KMS-11 (cell line): ENCODE measurements at regions not wholly inside any gene's neighbourhood (a gene's known extent, or its start where the extent isn't known, plus 50 kb on each side); places are given as distances from the start of the nearest gene placed in this dataset.

Experiments
- H2AFZ ChIP-seq: fragments of 200-600 bp; sonication (generic); 2 replicates; pipeline ENCODE4 v1.6.1; 2016; ENCODE audit warnings: antibody characterized with exemption, mixed run types, low read depth
- H3K27ac ChIP-seq: fragments of 200-600 bp; sonication (generic); 2 replicates; pipeline ENCODE4 v1.6.1; 2016; ENCODE audit warnings: mild to moderate bottlenecking, mixed run types
- H3K27me3 ChIP-seq: fragments of 200-600 bp; sonication (generic); 2 replicates; pipeline ENCODE4 v1.6.1; 2017; ENCODE audit warnings: mild to moderate bottlenecking, low read depth, mixed run types, moderate library complexity; ENCODE audit not compliant: insufficient read depth
- H3K36me3 ChIP-seq: fragments of 200-600 bp; sonication (generic); 2 replicates; pipeline ENCODE4 v1.6.1; 2017; ENCODE audit warnings: mild to moderate bottlenecking, mixed run types; ENCODE audit not compliant: insufficient read depth
- H3K4me1 ChIP-seq: fragments of 200-600 bp; sonication (generic); 2 replicates; pipeline ENCODE4 v1.6.1; 2016; ENCODE audit warnings: mild to moderate bottlenecking, low read depth, mixed run types; ENCODE audit not compliant: poor library complexity, severe bottlenecking
- H3K4me2 ChIP-seq: fragments of 200-600 bp; sonication (generic); 2 replicates; pipeline ENCODE4 v1.7.0; 2016; ENCODE audit warnings: mild to moderate bottlenecking, mixed run types
- H3K4me3 ChIP-seq: fragments of 200-600 bp; sonication (generic); IDR thresholded peaks from 2 replicates; pipeline ENCODE4 v1.6.1; 2017; ENCODE audit warnings: low read depth, low read length, mixed read lengths; ENCODE audit not compliant: insufficient read depth
- H3K79me2 ChIP-seq: fragments of 200-600 bp; sonication (generic); 2 replicates; pipeline ENCODE4 v1.6.1; 2016; ENCODE audit warnings: low read depth, mixed run types; ENCODE audit not compliant: insufficient read depth
- H3K9ac ChIP-seq: fragments of 200-600 bp; sonication (generic); 2 replicates; pipeline ENCODE4 v1.6.1; 2016; ENCODE audit warnings: mild to moderate bottlenecking, mixed run types
- H4K20me1 ChIP-seq: fragments of 200-600 bp; sonication (generic); 2 replicates; pipeline ENCODE4 v1.6.1; 2016; ENCODE audit warnings: mild to moderate bottlenecking, mixed run types; ENCODE audit not compliant: insufficient read depth
- TF ChIP-seq, protein P1 (sequence below): fragments of 200-600 bp; sonication (generic); conservative IDR thresholded peaks from 2 replicates; pipeline ENCODE4 v1.6.1; 2017; ENCODE audit warnings: low read depth, mild to moderate bottlenecking, antibody characterized with exemption, low read length, moderate library complexity, mixed read lengths

DNA sequence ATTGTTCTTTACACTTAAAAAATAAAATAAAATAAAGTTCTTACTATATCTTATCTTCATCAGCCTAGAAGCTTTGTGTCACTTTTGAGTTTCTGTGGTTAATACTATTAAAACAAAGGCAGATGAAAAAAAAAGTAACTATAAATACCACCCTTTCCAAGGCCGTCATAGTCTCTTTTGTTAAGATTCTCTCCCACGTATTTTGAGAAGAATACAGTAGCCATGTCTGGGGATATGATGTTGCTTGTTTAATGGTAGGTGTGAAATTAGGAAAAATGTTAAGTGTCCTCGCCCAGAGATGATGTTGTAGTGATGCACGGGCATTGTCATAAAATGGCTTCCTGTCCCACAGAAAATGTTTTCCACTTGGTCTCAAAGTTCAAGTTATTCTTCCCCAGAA, 223.9 kb downstream of the NEBL start:
- TF ChIP-seq, protein P1, sequence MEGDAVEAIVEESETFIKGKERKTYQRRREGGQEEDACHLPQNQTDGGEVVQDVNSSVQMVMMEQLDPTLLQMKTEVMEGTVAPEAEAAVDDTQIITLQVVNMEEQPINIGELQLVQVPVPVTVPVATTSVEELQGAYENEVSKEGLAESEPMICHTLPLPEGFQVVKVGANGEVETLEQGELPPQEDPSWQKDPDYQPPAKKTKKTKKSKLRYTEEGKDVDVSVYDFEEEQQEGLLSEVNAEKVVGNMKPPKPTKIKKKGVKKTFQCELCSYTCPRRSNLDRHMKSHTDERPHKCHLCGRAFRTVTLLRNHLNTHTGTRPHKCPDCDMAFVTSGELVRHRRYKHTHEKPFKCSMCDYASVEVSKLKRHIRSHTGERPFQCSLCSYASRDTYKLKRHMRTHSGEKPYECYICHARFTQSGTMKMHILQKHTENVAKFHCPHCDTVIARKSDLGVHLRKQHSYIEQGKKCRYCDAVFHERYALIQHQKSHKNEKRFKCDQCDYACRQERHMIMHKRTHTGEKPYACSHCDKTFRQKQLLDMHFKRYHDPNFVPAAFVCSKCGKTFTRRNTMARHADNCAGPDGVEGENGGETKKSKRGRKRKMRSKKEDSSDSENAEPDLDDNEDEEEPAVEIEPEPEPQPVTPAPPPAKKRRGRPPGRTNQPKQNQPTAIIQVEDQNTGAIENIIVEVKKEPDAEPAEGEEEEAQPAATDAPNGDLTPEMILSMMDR = no peak
- Histone ChIP-seq H3K4me3 (no peak overlapping the region), H3K36me3 (no peaks in the 10 kb centered on the region), H3K4me2 (no peak overlapping the region), H2AFZ (no peak overlapping the region), H4K20me1 (no peaks in the 10 kb centered on the region), H3K79me2 (no peaks in the 10 kb centered on the region), H3K9ac (no peak overlapping the region), H3K27me3 (no peaks in the 10 kb centered on the region), H3K27ac (no peak overlapping the region), H3K4me1 (no peaks in the 10 kb centered on the region)

DNA sequence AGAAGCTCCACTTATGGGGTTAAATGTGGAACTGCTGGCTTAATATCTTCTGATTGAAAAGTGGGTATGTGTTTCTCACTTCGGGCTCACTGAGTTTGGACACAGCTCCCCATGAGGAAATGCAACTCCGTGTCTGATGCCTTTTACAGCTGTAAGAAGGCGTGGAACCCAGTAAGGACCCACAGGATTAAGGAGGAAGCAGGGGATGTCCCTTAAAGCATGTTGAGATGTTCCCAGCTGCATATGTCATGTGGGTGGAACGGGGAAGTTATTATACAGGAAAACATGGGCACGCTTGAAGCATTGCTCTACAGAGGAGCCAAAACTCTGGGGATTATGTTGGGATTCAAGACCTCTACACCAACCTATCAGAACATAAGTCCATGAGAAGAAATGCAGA, 224.4 kb downstream of the NEBL start:
- Histone ChIP-seq H3K27ac (no peak overlapping the region), H3K36me3 (no peaks in the 10 kb centered on the region), H2AFZ (no peak overlapping the region), H3K9ac (no peak overlapping the region), H3K4me1 (no peaks in the 10 kb centered on the region), H3K4me2 (no peak overlapping the region), H3K79me2 (no peaks in the 10 kb centered on the region), H4K20me1 (no peaks in the 10 kb centered on the region), H3K4me3 (no peak overlapping the region), H3K27me3 (no peaks in the 10 kb centered on the region)
- TF ChIP-seq, protein P1 = no peak

DNA sequence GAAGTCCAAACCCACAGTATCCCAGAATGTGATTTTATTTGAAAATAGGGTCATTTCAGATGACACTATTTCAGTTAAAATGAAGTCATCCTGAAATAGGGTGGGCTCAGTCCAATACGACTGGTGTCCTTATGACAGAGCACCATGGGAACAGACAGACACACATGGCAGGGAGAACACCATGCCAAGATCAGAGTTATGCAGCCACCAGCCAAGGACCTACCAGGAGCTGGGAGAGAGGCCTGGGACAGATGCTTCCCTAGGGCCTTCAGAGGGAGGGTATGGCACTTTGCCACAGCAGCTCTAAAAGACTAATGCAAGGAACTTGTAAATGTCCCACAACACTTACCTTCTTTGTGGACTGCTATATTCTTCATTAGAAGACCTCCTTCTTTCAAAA, 226.5 kb downstream of the NEBL start:
- Histone ChIP-seq H3K9ac (no peak overlapping the region), H2AFZ (no peak overlapping the region), H3K79me2 (no peaks in the 10 kb centered on the region), H3K36me3 (no peaks in the 10 kb centered on the region), H3K27me3 (no peaks in the 10 kb centered on the region), H3K4me1 (no peaks in the 10 kb centered on the region), H3K27ac (no peak overlapping the region), H3K4me3 (no peak overlapping the region), H4K20me1 (no peaks in the 10 kb centered on the region), H3K4me2 (no peak overlapping the region)
- TF ChIP-seq, protein P1 = no peak

DNA sequence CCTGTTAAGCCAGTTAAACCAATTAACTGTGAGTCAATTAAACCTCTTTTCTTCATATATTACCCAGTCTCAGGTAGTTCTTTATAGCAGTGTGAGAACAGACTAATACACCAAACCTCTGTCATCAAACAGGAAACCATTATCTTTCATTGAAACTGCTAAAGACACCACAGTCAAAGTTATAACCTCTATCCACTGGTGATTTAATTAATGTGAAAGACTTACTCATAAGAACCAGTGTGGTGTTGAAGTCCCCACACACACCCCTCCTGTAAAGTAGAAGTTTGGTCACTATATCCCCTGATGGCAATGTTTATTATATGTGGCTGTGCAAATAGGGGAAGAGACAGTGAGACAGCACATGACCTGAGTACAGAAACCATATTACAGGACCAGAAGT, 228.1 kb downstream of the NEBL start:
- TF ChIP-seq, protein P1 = no peak
- H3K36me3 ChIP-seq = no peaks in the 10 kb centered on the region
- H2AFZ ChIP-seq = no peak overlapping the region
- H3K4me1 ChIP-seq = no peaks in the 10 kb centered on the region
- H3K27ac ChIP-seq = no peak overlapping the region
- H3K79me2 ChIP-seq = no peaks in the 10 kb centered on the region
- no peaks in the 10 kb centered on the region for H3K27me3 ChIP-seq
- H3K4me3 ChIP-seq = no peak overlapping the region
- no peak overlapping the region for H3K4me2 ChIP-seq
- H4K20me1 ChIP-seq = no peaks in the 10 kb centered on the region
- no peak overlapping the region for H3K9ac ChIP-seq

DNA sequence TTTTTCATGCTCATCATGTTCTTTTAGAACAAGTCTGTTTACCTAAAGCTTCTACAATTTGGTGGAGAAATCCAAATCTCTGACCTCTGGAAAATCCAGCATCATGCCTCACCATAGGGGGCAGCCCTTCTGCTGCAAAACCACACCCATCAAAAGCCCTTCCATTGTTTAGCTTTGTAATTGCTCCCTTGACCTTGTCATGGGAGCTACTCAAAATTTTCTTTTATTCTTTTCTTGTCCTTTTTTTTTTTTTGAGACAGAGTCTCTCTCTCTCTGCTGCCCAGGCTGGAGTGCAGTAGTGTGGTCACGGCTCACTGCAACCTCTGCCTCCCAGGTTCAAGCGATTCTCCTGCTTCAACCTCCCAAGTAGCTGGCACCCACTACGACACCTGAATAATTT, 234.4 kb downstream of the NEBL start:
- H3K27ac ChIP-seq = no peak overlapping the region
- no peaks in the 10 kb centered on the region for H3K36me3 ChIP-seq
- H3K4me1 ChIP-seq = no peaks in the 10 kb centered on the region
- H3K9ac ChIP-seq = no peak overlapping the region
- H3K79me2 ChIP-seq = no peaks in the 10 kb centered on the region
- H3K27me3 ChIP-seq = no peaks in the 10 kb centered on the region
- no peak overlapping the region for H3K4me3 ChIP-seq
- H4K20me1 ChIP-seq = no peaks in the 10 kb centered on the region
- TF ChIP-seq, protein P1 = no peak
- H2AFZ ChIP-seq = no peak overlapping the region
- H3K4me2 ChIP-seq = no peak overlapping the region
